Erythroblast (primary cell): ENCODE measurements at regions not wholly inside any gene's neighbourhood (a gene's known extent, or its start where the extent isn't known, plus 50 kb on each side); places are given as distances from the start of the nearest gene placed in this dataset.

ENCODE experiments used
- GATA1 ChIP-seq: IDR thresholded peaks from 2 replicates; pipeline ENCODE4 v1.6.1; 2011; ENCODE audit warnings: low read depth, mild to moderate bottlenecking, control low read depth, low read length, moderate library complexity
- POLR2A ChIP-seq: IDR thresholded peaks from 2 replicates; pipeline ENCODE4 v1.6.1; 2011; ENCODE audit warnings: mild to moderate bottlenecking, low read length

GRCh38 chr2:133838642-133839365, 270.5 kb upstream of the NCKAP5 start:
- TF ChIP-seq POLR2A: no peak
- TF ChIP-seq GATA1: no peak
